HG03460 (cell line): ENCODE measurements at regions not wholly inside any gene's neighbourhood (a gene's known extent, or its start where the extent isn't known, plus 50 kb on each side); places are given as distances from the start of the nearest gene placed in this dataset.
"Not testable (repeated sequence)": the region's sequence is repeated elsewhere in the genome, so short reads cannot be mapped to it uniquely, and the experiment has no call there.

ENCODE experiments used
- ATAC-seq: cut with Tn5 transposase; IDR thresholded peaks from one replicate; pipeline ENCODE4 v1.9.1; 2021; ENCODE audit not compliant: unreplicated experiment

DNA sequence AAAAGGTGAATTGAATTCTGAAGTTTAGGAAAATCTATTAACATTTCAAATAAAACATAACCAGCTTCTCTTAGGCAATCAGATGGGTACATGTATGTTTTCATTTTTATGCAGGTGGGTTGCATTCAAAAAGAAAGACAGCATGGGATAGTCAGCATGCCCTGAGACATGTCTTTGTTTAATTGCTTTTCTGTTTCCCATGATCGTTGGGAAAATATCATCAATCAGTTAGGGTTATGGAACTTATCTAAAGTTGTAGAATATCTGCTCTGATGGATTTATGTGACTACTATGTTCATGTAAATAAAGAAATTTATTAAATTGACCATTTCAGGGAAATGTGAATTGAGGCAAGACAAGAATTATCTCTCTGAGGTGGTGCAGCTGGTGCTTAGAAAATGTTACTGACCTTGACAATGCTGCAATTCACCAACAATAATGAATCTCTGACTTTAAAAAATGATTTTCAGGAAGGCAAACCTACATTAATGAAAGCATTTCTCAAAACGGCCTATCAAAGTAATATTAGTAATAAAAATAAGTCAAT is 112.7 kb downstream of the RFPL4B start:
- ATAC-seq = no peak

DNA sequence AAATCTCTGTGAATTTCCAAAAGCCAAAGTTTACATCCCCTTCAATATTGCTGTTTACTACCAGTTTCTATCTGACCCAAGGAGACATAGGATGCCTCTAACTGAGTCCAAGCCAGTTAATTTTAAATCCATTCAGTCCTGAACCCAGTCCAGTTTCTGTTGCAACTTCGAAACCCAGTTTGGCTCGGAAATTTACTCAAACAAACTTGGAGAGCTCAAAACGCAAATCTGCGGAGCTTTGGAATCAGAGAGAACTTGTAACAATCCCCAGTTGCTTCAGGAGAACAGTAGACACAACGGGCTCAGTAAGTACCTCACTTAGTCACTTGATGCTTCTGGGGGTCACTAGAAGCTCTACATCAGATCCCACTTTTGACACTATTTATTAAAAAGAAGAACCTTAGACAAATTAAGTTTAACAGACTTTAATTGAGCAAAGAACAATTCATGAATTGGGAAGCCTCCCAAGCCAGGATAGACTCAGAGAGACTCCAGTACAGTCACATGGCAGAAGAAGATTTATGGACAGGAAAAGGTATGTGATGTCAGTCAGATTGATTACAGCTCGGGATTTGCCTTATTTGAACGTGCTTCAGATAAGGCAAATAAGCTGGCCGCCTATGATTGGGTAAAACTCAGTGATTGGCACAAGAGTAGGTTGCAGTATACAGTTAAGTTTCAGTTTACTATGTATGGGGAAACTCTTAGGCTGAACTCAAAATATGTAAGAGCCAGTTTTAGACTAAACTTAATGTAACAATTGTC is 118.0 kb downstream of the RFPL4B start:
- no peak for ATAC-seq

GRCh38 chr6:112466373-112467151 is 119.4 kb downstream of the RFPL4B start:
- peak; percentile 90 for ATAC-seq

- no peak for ATAC-seq
Measured at GRCh38 chr6:112468359-112468758, 121.2 kb downstream of the RFPL4B start.

- no peak for ATAC-seq
Measured at GRCh38 chr6:112469306-112469705, 122.2 kb downstream of the RFPL4B start.

- ATAC-seq = no peak
Measured at GRCh38 chr6:112470376-112470775, 123.2 kb downstream of the RFPL4B start.

DNA sequence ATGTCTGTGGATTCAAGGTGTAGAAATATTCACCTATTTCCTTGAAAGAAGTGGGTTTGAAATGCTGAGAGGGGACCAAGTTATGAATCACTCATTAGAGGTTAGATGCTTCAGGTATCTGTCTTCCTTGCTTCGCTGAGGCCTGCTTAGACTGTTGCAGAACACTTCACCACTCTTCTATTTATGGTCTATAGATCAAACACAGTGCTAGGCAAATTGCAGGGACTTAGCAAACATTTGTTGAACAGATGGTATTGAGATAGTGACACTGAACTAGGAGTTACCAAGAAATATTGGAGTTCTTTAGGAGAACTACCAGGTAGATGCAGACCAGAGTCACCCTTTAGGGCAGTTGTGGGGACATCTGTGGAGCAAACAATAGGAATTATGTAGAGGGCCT is 123.8 kb downstream of the RFPL4B start:
- ATAC-seq = no peak

GRCh38 chr6:112475083-112475482 is 128.0 kb downstream of the RFPL4B start:
- no peak for ATAC-seq

GRCh38 chr6:112477125-112477524 is 130.0 kb downstream of the RFPL4B start:
- no peak for ATAC-seq

- no peak for ATAC-seq
Measured at GRCh38 chr6:112478036-112478435, 130.9 kb downstream of the RFPL4B start.

DNA sequence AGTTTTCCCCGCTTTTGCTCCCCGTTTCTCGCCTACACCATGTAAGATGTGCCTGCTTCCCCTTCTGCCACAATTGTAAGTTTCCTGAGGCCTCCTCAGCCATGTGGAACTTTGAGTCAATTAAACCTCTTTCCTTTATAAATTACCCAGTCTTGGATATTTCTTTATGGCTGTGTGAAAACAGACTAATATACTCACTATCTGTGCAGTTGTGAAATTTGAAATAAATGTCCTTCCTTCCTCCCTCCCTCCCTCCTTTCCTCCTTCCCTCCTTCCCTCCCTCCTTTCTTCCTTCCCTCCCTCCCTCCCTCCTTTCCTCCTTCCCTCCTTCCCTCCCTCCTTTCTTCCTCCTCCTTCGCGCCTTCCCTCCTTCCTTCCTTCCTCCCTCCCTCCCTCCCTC is 132.8 kb downstream of the RFPL4B start:
- not testable (repeated sequence) for ATAC-seq

DNA sequence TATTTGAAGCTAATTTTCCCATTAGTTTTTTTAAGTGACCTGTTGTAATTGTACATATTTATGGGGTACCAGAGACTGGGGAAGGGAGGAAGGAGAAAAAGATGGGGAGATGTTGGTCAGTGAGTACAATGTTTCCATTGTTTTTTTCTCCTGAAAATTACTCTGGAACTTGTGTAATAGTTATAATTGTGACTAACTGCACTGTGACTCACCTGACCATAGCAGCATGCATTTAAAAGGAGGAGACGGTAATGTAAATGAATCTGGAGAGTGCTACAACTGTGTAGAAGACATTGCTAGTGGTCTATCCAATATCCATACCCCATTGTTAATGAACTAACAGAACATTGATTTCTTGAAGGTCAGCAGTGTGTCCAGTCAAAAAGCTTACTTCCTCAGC is 133.4 kb downstream of the RFPL4B start:
- ATAC-seq = no peak

DNA sequence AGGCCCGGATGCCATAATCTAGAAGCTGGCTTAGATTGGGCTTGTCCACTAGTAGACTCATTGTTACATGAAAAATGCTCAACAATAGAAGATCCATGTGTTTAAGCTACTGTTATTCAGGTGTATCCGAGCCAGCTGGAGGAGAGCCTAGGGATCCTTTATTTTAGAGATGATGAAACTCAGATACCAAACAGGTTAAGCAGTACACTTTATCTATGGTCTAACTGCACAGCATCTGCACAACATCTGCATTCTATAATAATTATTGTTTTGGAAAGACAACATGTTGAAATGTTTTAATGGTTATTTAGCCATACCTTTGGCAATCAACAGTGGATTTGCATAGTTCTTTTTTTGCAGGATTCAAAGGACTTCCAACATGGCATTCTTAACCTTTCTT is 134.1 kb downstream of the RFPL4B start:
- no peak for ATAC-seq

DNA sequence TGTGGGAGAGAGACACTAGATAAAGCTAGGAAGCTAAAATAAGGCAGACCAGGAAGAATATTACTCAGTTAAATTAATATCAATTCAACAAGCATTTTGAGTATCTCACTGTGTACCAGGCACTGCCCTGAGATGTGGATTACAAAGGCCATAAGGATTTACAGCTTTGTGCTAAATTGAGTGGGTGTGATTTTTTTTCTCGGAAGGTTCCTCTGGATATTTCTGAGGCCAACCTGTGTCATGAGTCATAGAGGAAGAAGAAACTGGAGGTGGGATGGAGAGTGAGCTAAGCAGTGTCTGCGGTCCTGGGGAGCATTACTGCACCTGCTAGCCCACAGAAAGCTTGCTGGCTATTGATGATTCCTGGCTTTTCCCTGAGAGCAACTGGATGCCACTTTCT is 135.2 kb downstream of the RFPL4B start:
- no peak for ATAC-seq

- ATAC-seq = no peak
Measured at GRCh38 chr6:112485120-112485826, 138.1 kb downstream of the RFPL4B start.

DNA sequence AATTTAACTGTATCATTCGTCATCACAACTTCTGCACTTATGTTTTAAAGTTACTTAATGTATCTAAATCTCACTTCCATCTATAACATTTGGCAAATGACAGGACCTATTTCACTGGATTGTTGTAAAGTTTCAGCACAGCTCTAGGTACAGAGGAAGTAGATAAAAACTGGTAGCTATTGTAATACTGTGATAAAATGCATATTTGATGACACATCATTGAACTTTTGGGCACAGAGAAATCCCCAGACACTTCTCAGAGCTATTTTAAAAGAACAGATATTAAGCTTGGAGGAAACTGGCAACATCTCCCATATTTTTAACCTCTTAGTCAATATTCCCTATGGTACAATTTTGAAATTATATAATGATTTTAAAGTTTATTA is 138.7 kb downstream of the RFPL4B start:
- no peak for ATAC-seq

DNA sequence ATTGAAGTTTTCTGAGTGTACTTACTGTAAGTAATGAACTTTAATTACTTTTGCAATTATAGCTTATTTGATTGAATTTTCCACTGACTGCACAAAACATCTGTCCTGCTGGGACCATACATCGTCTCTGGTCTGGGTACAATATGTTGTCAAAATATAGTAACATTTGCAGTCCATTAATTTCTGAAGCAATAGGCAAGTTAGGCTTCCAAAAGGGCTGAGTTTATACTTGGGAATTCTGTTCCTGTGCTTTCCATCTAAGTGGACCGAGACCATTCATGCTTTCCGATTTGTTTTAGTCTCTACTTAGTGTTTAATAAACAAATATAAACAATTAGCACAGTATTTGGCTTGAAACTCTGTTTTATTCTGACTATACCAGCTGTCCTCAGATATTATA is 139.3 kb downstream of the RFPL4B start:
- ATAC-seq = no peak

DNA sequence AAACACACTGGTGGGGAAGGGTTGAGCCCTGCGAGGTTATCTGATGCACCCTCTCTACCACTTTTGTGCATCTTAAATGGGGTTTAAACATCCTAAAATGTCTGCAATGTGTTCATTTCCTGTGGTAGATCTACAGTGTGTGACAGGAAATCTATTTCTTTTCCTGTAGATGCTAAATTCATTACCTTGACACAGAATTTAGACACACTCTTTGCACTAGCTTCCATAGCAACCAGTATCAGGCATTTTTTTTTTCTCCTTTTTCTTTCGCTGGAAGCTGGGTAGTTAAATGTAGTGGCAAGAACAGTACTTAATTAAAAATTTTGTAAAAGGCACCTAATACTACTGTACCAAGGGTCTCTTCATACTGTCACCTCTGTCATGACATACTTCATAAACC is 141.1 kb downstream of the RFPL4B start:
- ATAC-seq = no peak

GRCh38 chr6:112501705-112502104 is 154.6 kb downstream of the RFPL4B start:
- ATAC-seq = no peak

DNA sequence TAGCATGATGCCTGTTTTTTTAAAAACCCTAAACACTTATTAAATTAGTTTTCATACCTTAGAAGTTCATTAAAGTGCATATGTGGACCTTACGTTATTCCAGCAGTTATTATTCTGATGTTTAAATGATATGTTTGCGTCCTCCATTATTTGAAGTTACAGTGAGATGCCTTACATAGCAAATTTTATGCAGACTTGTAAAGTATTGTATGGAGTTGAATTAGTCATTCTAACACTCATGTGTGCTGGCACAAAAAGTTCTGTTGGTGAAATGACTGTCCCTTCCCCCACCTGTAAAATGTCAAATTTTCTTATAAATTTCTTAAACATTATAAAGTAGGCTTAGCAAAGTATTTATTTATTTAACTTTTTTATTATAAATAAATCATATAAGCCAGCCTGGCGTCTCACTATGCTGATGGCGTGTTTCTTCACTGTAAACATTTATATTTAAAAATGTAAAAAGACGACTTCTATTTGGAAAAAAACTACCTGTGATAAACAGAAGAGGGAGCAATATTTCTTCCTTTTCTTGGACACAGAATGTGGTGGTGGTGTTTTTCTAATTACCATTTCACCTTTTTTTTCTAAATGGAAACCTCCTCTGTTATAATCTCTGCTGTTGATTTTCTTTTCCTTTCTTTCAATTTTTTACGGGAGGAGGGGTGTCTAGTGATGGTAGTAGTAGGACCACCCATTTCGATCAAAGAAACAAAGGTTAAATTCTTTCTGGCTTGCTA is 155.4 kb downstream of the RFPL4B start:
- ATAC-seq = no peak

DNA sequence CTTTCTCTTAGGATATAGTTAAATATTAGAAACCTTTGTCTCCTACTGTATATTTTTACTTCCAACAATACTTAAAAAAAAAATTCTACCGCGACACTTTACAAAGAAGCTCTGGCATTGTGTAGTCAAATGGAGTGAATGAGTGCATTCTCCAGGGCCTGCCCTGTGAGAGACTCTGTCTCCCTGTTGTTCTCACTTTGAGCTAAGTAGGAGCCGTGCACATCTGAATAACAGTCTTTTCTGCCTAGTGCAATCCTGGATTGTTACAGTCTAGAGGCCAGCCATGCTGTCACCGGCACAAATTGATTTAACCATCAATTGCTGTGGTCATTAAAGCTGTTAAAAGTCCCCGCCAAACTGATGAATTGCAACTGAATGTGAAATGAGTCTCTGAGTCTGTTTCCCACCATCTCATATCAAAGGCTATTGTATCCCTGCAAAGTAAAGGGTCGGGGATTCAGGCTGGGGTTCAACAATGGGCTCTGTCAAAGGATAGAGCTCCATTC is 156.0 kb downstream of the RFPL4B start:
- ATAC-seq = no peak
